IPS-NIHi7 (cell line): ENCODE measurements at regions not wholly inside any gene's neighbourhood (a gene's known extent, or its start where the extent isn't known, plus 50 kb on each side); places are given as distances from the start of the nearest gene placed in this dataset.

Experiments
- DNase-seq: peaks from one replicate; pipeline ENCODE4 v3.0.0; 2012; ENCODE audit warnings: mixed read lengths; ENCODE audit errors: extremely low spot score

DNA sequence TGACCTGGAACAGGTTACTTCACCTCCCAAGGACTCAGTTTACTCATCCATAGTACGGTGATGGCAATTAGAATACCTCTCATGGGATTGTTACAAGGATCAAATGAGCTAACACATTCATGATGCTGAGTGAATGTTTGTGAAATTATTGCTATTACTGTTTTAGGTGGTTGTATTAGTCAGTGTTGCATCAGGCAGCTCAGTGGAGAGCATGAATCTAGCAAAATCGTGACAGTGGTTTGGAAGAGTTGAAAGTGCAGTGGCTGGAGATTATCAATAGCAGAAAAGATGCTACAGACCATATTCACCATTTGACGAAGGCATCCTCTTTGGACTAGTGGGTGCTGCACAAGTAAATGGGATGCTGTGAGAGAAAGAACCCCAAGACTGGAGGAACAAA, 50.4 kb upstream of the CTNNBL1 start:
- no peak for DNase-seq

DNA sequence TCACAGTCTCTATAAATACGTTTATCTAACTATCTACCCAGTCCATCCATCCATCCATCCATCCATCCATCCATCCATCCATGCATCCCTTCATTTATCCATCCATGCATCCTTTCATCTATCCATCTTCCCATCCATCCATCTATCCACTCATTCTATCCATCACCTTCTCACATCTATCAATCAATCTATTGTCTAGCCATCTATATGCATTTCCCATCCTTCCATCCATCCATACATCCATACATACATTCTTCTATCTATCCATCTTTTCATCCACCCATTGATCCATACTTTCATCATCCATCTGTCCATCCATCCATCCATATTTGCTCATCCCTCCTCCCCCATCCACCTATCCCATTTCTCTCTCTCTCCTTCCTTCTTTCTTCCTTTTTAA, 51.6 kb upstream of the CTNNBL1 start:
- no peak for DNase-seq

DNA sequence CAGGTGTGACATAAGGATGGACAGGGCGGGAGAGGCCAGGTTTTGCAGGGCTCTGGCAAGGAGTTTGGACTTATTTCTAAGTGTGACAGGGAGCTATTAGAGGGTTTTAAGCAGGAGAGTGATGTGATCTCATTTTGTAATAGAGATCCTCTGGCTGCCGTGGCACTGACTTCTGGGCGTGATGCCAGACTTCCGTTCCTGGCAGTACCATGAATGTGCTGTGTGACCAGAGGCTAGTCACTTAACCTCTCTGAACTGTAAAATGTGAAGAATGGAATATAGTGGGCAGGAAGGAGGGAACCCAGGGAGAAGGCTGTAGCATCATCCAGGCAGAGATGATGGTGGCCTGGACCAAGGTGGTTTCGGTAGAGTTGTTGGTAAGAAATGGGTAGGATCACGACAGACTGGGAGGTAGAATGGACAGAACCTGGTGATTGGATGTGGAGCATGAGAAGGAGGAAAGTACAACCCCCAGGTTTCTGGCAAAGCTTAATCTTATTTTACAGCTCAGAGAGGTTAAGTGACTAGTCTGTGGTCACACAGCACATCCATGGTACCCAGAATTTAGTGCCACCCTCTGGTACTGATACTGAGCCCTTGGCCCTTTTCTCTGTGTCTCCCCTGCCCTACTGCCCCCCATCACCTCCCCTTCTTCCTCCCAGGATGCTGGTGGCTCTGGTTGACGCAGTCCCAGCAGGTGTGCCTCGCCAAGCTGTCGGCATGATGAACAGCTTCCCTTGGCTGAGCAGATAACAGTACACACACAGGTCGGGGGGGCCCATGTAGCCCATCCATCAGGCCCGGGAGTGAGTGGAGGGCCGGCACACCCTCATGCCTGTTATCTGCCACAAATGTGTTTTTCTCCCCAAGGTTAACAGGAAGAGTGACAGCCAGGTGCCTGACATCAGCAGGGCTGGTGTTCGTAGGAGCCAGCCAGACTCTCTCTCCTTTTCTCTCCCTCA, 52.9 kb upstream of the CTNNBL1 start:
- DNase-seq = no peak

DNA sequence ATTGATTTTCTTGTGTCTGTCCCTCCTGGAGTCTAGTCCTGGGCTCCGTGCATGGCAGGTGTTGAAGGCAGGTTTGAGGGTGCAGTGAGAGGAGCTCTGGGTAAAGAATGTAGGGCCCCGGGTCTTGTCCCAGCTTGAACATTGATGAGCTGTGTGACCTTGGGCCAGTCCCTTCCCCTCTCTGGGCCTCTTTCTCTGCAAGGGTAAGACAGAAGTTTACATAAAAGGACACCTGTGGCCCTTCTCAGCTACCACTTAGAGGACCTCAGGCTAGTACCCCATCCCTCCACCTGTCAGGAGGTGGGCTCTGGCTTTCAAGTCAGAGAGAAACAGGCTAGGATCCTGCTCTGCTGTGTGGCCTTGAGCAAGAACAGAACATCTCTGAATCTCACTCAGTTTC, 55.3 kb upstream of the CTNNBL1 start:
- no peak for DNase-seq

- no peak for DNase-seq
Observed at GRCh38 chr20:37636977-37637376, 56.9 kb upstream of the CTNNBL1 start.

DNA sequence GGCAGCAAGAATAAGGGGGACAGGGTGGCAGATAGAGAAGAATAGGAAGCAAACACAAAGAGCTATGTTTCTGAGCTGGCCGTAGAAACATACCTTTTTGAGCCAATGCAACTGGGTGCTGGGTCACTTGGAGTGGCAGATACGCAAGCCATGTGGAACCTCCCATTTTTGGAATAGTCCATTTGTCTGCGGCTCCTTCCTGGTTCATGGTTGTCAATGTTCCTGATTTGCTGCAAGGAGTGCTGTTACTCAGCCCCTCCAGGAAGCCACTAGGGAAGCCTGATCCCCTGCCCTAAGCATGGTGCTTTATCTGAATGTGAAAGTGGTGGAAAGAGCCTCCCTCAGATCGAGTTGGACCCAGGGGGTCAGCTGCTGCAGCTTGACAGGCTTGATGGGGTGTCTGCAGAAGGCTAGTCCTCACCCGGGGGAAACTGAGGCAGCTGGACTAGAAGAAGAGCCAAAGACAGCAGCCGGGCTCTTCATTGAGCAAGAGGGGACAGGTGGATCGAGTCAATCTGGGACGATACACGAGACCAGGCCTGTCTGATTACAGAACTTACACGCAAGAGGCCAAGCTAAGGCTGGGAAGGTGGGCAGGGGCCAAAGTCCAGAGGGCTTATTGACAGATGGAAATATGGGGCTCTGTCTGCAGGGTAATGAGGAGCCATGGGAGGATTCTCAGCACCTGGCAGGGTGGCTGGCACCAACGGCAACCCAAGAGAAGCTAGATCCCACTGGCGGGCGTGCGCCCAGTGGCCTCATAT, 57.4 kb upstream of the CTNNBL1 start:
- DNase-seq = no peak

- no peak for DNase-seq
Observed at GRCh38 chr20:37630993-37631392, 62.8 kb upstream of the CTNNBL1 start.

DNA sequence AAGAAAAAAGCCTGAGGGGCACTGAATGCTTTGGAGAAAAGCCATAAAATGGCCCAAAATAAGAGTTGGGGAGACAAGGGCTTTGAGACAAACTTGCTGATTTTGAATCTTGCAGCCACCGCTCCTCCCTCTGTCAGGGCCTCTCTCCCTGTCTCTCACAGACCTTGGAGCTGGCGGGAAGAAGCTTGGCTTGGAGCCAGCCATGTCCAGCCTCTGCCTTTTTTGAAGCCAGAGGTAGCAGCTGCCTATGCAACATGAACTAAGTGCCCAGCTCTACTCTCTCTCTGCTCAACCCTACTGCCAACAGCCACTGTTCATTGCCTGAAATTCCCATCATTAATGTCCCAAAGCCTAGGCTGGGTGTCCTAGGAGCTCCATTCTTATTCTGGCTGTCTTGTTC, 63.7 kb upstream of the CTNNBL1 start:
- DNase-seq = no peak

- no peak for DNase-seq
Observed at GRCh38 chr20:37627767-37628130, 66.1 kb upstream of the CTNNBL1 start.

DNA sequence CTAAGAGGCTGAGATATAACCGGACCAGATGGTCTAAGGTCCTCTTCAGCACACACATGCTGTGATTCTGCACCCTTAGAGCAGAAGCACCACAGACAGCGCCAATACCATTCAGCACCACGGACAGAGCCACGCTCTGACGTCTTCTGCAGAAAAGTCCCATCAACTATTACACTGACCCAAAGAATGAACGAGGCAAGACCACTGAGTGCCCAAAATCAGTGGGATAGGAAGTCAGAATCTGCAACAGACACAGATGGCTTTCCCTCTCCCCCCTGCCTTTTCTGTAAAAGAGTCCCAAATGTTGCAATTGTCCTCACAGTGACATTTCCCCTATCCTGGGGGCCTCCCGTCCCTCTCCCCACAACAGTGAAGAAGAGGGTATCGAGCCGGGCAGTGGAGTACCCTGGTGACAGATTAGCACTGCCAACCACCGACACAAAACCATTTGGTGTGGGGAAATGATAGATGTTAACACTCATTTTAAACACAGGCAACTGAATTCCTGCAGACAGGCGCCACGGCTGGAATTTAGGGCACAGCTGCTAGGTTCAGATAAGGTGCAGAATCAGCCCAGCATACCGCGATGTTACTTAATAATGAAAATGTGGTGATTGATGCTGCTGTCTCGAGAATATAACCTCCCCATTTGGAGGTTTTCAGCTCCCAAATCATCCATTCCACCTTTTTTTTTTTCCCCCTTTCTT, 66.6 kb upstream of the CTNNBL1 start:
- peak; percentile 84 for DNase-seq

- DNase-seq = no peak
Observed at GRCh38 chr20:37624963-37625362, 68.9 kb upstream of the CTNNBL1 start.

GRCh38 chr20:37622728-37623127, 71.1 kb upstream of the CTNNBL1 start:
- DNase-seq = peak; percentile 29

- no peak for DNase-seq
Observed at GRCh38 chr20:37619496-37619895, 74.3 kb upstream of the CTNNBL1 start.

- no peak for DNase-seq
Observed at GRCh38 chr20:37616110-37616425, 77.8 kb upstream of the CTNNBL1 start.

DNA sequence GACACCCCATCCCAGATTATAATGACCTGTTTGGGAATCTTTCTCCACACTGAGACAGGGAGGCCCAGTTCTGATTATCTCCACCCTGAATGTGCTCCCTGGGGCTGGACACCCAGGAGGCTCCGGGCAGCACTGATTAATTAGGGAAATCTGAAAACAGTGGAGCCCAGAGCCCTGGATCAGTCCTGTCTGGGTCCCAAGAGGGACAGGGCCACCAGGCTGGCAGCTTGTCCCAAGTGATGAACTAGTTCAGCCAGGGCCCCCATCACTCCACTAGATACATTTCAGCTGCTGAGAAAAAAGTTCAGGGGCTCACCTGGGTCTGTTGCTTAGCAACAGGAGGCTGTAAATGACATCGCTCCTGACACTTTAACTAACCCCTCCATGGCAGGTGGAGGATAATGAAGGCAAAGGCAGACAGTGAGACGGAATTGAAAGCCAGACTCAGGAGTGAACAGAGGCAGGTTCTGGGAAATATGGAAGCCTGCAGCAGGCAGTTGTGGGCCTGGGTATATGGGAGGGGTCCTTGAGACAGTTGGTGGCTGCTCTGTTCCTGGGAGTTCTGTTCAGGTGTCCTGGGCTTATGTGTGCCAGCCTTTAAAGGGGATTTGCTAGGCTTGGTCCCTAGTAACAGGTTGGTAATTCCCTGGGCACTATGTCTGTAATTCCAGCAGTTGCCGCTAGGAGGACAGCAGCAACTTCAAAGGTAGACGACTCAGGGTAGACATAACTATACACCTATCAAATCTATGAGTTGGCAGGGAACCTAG, 78.3 kb upstream of the CTNNBL1 start:
- peak; percentile 68 for DNase-seq

DNA sequence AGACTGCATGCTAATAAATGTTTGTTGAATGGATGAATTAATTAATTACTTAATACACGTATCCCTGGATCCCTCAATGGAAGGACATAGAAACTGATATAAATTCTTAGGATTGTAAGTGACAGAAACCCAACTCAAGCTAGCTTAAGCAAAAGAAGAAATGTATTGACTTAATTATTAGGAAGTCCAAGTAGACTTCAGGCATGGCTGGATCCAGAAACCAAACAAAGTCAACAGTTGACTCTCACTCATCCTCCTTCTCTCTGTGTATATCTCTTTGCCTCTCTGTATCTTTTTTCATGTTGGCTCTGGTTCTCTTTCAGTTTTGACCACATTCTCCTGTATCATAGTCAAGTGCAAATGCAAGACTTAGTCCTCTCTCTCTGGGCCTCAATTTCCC, 82.0 kb upstream of the CTNNBL1 start:
- no peak for DNase-seq

- no peak for DNase-seq
Observed at GRCh38 chr20:37611346-37611745, 82.5 kb upstream of the CTNNBL1 start.

GRCh38 chr20:37610203-37610798, 82.6 kb upstream of the BLCAP start:
- no peak for DNase-seq

DNA sequence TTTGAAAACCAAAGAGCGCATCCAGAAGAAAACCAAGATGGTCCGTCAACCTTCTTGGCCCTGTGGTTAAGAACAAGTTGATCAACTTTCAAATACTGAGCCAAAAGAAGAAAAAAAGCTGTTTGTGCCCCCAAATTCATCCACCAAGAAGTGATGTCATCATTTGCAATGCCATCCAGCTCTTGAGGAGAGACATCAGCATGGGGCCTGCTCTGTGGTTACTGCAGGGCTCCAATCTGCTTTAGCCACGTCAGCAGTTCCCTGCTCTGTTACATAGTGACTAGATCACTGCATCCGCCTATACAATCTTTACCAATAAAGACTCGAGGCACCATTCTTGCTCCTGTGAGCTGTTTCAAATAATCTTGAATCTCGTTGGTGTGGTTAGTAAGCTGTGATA, 75.0 kb upstream of the BLCAP start:
- DNase-seq = no peak

DNA sequence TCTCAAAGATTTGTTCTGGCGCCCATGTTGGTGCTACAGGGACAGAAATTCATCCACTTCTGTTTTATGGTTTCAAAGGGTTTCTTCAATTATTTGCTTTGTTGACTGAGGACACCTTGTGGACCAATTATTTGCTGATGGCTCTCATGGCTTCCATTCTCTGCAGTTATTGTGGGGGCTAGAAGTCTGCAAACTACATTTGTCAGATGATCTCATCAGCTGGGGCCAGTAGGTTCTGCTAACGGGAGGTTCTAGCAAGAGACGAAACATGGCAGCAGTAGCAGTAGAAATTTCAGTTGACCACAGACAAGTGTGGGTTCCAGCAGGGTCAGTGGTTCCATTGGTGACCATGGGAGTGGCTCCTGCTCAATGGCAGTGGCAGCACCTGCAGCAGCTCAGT, 72.8 kb upstream of the BLCAP start:
- DNase-seq = no peak

DNA sequence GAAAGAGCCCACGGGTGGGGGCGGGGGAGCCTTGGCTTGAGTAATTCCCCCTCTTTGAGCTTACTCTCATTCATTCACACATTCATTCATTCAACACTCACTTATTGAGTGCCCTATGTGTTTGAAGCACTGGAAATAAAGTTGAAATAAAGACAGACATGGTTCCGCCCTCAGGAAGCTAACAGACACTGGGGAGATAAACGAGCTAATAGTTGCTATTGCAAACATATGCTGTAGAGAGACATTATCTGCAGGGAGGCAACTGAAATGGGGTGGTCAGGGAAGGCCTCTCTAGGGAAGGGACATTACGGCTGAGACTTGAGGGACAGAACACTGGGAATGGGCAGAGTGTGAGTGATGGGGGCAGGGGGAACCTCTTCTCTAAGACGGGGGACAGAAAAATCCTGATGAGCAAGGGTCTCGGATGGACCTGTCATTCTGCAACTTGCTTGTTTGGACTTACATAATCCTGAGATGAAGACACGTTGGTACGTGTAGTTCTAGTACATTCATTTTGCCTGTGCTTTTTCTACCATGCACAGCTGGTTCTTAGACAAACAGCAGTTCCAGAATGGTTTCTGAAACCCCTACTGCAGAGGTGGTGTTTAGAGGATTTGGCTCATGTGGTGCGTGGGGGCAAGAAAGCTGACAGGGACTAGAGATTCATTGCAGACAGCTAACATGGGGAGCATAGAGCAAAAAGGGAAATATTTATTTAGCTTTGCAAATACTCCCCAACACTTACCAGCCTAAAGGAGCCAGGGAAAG, 71.1 kb upstream of the BLCAP start:
- DNase-seq = no peak
